ENCODE measurements at regions not wholly inside any gene's neighbourhood (a gene's known extent, or its start where the extent isn't known, plus 50 kb on each side); places are given as distances from the start of the nearest gene placed in this dataset.

DNA sequence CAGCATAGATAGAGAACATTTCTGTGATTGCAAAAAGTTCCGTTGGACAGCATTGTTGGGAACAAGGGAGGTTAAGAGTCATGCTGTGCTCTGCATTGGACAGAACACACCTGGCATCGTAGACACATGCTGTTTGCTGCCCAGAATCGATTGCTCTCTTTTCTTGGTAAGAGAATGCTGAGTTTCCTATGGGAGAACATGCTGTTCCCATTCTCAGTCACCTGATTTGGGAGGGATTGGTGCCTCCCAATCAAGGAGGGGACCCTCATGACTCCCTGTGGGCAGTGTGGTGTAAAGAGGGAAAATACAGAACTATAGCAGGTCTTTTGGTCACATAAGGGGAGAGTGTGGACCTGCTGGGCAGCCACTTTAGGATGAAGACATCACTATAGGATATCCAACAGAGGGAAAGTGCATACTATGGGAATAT lies 555.4 kb upstream of the CLINT1 start:
- no peak for DNase-seq (ENCODE audit: extremely low spot score)
- POLR2A ChIA-PET, result no interaction called here

DNA sequence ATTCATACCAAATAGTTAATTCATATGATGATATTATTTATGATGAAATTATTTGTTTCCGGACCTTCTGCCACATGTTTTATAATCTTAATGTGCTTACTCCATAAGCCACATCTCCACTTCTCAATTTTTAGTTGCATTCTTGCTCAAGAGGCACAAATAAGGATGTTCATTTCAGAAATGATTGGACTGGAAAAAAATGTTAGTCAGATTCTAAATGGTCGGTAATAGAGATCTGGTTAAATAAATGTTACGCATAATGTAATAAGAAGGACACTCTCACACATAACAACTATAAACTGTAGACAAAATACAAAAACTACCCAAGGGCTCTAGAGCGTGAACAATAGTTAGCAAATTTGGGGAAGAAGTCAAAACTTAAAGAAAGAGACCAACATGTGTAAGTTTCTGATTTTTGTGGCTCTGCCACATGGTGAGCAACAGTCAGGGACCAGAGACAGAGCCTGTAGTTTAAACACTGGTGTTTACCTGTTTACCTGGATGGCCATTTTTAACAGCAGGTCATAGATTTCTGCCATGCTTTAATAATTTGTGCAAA lies 554.3 kb upstream of the CLINT1 start:
- TF ChIP-seq, protein P1, sequence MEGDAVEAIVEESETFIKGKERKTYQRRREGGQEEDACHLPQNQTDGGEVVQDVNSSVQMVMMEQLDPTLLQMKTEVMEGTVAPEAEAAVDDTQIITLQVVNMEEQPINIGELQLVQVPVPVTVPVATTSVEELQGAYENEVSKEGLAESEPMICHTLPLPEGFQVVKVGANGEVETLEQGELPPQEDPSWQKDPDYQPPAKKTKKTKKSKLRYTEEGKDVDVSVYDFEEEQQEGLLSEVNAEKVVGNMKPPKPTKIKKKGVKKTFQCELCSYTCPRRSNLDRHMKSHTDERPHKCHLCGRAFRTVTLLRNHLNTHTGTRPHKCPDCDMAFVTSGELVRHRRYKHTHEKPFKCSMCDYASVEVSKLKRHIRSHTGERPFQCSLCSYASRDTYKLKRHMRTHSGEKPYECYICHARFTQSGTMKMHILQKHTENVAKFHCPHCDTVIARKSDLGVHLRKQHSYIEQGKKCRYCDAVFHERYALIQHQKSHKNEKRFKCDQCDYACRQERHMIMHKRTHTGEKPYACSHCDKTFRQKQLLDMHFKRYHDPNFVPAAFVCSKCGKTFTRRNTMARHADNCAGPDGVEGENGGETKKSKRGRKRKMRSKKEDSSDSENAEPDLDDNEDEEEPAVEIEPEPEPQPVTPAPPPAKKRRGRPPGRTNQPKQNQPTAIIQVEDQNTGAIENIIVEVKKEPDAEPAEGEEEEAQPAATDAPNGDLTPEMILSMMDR (IDR thresholded peaks at IDR 0.05; ENCODE audit: control extremely low read depth, extremely low read depth, low read depth, missing control alignments), result no peak
- POLR2A ChIA-PET, result no interaction called here

More for the DNA sequence above, 555.4 kb upstream of the CLINT1 start:
- CTCF ChIA-PET, result interaction anchor here (1.0 to 2.6 kb wide), 2 partner anchors 11 to 21 kb away, joined by 3 to 7 read pairs; no protein-coding TSS in a partner anchor
- TF ChIP-seq, protein P1 (IDR thresholded peaks at IDR 0.05; ENCODE audit: control extremely low read depth, extremely low read depth, low read depth, missing control alignments), result no peak

DNA sequence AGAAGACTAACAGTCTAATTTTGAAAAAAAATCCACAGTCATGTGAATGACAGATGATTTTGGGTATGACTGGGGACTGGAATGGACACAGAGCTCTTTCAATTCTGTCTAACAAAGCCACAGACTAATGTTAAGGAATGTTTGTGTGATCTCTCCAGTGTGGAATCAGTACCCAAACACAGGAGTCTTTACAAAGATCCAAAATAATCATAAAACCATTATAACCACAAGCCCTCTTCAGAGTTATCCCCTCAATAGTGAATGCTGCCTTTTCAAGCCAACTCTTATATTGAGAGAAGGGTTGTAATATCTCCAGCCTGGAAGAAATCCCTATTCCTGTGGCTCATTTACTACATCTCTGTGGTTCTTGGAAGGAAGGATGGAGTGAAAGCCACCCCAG lies 552.0 kb upstream of the CLINT1 start:
- TF ChIP-seq, protein P1 (IDR thresholded peaks at IDR 0.05; ENCODE audit: control extremely low read depth, extremely low read depth, low read depth, missing control alignments), result no peak
- no peak for DNase-seq (ENCODE audit: extremely low spot score)
- CTCF ChIA-PET, result interaction anchor here (0.8 to 2.3 kb wide), 4 partner anchors 10 to 285 kb away, joined by 3 to 10 read pairs (median 4); no protein-coding TSS in a partner anchor
- POLR2A ChIA-PET, result no interaction called here

More for the DNA sequence above, 554.3 kb upstream of the CLINT1 start:
- no peak for DNase-seq (ENCODE audit: extremely low spot score)
- CTCF ChIA-PET, result no interaction called here

DNA sequence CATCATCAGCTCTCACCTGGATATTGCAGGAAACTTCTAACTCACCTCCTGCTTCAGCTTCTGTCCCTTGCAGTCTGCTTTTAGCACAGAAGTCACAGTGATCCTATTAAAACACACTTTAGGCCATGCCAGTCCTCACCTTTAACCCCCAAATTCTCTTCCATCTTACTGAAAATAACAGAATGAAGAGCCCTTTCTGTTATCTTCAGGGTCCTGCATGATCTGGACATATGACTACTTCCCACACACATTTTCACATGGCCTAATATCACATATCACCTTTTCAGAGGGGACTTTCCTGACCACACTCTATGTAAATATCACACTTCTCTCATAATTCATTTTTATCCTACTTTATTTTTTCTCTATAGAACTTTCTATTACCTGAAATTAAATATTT lies 550.6 kb upstream of the CLINT1 start:
- ChIA-PET CTCF (interaction anchor here (1.0 to 1.2 kb wide), 3 partner anchors 12 to 235 kb away, joined by 3 read pairs; no protein-coding TSS in a partner anchor), POLR2A (no interaction called here)
- TF ChIP-seq, protein P1 (IDR thresholded peaks at IDR 0.05; ENCODE audit: control extremely low read depth, extremely low read depth, low read depth, missing control alignments), result no peak
- peak; percentile 24 for DNase-seq (ENCODE audit: extremely low spot score)

DNA sequence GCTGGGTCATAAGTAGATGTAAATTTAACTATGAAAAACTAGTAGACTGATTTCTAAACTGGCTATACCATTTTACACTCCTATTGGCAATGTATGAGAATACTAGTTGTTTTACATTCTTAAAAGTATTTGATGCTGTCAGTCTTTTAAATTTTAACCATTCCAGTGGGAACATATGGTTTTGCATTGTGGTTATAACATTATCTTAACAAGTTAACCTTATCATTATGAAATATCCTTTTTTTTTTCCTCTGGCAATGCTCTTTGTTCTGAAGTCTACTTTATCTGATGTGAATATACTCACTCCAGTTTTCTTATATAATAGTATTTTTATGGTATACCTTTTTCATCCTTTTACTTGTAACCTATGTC lies 548.9 kb upstream of the CLINT1 start:
- TF ChIP-seq, protein P1 (IDR thresholded peaks at IDR 0.05; ENCODE audit: control extremely low read depth, extremely low read depth, low read depth, missing control alignments), result no peak
- POLR2A ChIA-PET, result no interaction called here
- CTCF ChIA-PET, result interaction anchor here (1.2 kb wide), 1 partner anchor 22 kb away, joined by 3 read pairs; no protein-coding TSS in a partner anchor
- no peak for DNase-seq (ENCODE audit: extremely low spot score)

DNA sequence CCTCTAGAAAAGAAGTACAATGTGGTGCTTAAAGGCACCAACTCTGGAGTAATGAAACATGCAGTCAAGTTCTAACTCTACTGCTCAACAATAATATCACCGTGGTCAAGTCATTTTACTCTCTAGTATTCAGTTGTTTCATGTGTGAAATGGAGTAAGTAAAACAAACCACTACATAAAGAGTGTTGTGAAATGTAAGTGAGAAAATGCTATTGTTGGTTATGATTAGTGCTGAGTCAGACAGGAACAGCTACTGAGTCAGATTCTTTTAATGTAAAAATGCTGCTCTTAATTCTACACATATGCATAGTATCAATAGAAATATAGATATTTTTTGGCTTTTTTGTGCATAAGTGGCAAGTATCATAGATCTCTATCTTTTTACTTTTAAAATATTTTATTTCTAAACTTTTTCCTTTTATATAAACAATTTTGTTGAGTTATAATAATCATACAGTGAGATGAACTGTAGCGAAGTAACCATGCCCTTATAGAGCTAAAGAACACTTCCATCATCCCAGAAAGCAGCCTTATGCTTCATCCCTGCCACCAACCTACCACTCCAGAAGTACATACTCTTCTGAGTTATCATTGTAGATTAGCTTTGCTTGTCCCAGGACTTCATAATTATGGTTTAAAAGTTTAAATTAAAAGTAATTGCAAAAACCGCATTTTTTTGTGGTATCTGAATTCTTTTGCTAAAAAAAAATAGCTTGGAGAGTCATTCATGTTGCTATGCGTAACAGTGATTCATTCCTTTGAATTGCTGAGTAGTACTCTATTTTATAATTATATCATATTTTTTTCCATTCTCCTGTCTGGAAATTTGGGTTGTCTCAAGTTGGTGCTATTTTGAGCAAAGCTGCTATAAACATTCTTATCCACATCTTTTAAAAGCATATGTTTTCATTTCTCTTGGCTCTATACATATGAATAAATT lies 548.2 kb upstream of the CLINT1 start:
- CTCF ChIA-PET, result no interaction called here
- TF ChIP-seq, protein P1 (IDR thresholded peaks at IDR 0.05; ENCODE audit: control extremely low read depth, extremely low read depth, low read depth, missing control alignments), result no peak
- no peak for DNase-seq (ENCODE audit: extremely low spot score)
- POLR2A ChIA-PET, result no interaction called here
